Skeletal muscle tissue (tissue), 3 donors: ENCODE measurements at regions not wholly inside any gene's neighbourhood (a gene's known extent, or its start where the extent isn't known, plus 50 kb on each side); places are given as distances from the start of the nearest gene placed in this dataset.

ENCODE experiments used
- H3K27ac ChIP-seq: one replicate; pipeline ENCODE4 v1.7.0; 2013; ENCODE audit warnings: mild to moderate bottlenecking, low read depth, low read length, inconsistent platforms
- H3K27me3 ChIP-seq, 3 donors: one replicate each; pipeline ENCODE4 v1.7.0; 2013; ENCODE audit warnings: low read length in 3 of 3; ENCODE audit not compliant: control insufficient read depth in 3 of 3, insufficient read depth in 3 of 3
- H3K36me3 ChIP-seq, 3 donors: one replicate each; pipeline ENCODE4 v1.7.0; 2013; ENCODE audit warnings: low read length in 3 of 3; ENCODE audit not compliant: control insufficient read depth in 3 of 3, insufficient read depth in 3 of 3
- H3K4me1 ChIP-seq, 3 donors: one replicate each; pipeline ENCODE4 v1.7.0; 2013; ENCODE audit warnings: low read length in 3 of 3, mild to moderate bottlenecking in 3 of 3; ENCODE audit not compliant: control insufficient read depth in 3 of 3, insufficient read depth in 3 of 3
- H3K4me3 ChIP-seq, 3 donors: one replicate each; pipeline ENCODE4 v1.7.0; 2013; ENCODE audit warnings: low read length in 3 of 3
- H3K9ac ChIP-seq, 3 donors: one replicate each; pipeline ENCODE4 v1.7.0; 2013; ENCODE audit warnings: low read length in 3 of 3, mild to moderate bottlenecking in 3 of 3, moderate library complexity in 2 of 3, low read depth in 1 of 3
- H3K9me3 ChIP-seq, 3 donors: one replicate each; pipeline ENCODE4 v1.7.0; 2013; ENCODE audit warnings: low read length in 3 of 3; ENCODE audit not compliant: control insufficient read depth in 3 of 3
- donor health status: Osteomylitis.

DNA sequence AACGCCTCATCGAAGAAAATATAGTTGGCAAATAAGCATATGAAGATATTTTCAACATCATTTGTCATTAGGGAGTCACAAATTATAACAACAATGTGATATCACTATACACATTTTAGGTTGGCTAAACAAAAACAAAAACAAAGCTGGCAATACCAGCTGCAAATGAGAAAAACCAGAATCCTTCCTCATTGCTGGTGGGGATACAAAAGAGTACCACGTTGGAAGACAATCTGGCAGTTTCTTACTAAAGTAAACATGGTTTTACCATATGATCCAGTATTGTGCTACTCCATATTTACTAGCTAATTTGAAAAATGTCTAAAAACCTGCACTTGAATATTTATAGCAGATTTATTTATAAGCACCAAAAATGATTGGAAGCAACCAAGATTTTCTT is 1204.1 kb downstream of the MRPL39 start:
- Histone ChIP-seq H3K9ac (no peak overlapping the region), H3K36me3 (no peaks in the 10 kb centered on the region), H3K9me3 (no peaks in the 10 kb centered on the region), H3K27ac (no peak overlapping the region), H3K4me3 (no peak overlapping the region), H3K27me3 (no peaks in the 10 kb centered on the region), H3K4me1 (no peaks in the 10 kb centered on the region)

DNA sequence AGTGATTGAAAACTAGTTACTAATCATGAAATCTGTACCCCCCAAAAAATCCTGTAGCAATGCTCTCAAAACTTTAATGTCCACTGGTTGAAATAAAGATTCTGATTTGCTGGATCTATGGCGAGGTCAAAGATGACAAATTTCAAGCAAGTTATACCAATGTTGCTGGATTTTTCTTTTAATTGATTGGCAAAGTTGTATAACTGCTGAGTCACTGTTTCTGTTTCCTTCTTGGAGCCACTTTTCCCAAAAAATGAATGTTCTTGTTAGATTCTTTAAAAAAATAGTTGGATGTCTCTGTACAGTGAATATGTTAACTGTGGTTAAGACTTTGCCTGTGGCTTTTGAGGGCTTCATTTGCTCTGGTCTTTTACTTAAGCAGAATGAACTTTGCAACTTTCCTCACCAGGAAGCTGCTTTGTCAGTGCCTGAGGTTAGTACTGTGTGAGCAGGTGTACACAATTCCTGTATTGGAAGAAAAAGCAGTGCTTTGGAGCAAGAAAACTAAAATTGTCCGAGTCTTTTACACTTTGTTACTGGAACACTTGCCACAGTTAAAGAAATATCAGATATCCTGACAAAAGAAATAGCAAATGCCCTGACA is 1211.9 kb downstream of the MRPL39 start:
- no peaks in the 10 kb centered on the region for H3K27me3 ChIP-seq
- no peak overlapping the region for H3K9ac ChIP-seq
- H3K36me3 ChIP-seq, result no peaks in the 10 kb centered on the region
- H3K27ac ChIP-seq, result no peak overlapping the region
- H3K4me3 ChIP-seq, result no peak overlapping the region
- no peaks in the 10 kb centered on the region for H3K4me1 ChIP-seq
- H3K9me3 ChIP-seq, result no peaks in the 10 kb centered on the region

DNA sequence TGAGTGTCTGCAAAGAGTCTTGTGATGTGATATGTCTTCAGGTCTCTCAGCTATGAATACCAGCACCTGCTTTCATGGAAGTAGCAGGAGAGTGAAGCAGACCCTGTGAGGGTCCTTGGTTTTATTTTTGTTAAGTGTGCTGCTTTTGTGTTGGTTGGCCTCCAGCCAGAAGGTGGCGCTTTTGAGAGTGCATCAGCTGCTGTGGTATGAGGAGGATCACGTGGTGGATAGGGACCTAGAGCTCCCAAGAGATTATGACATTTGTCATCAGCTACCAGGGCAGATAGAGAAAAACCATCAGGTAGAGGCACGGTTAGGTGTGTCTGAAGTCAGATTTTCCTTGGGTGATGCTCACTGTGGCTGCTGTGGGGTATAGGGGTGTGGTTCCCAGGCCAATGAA is 1232.1 kb downstream of the MRPL39 start:
- Histone ChIP-seq H3K36me3 (no peaks in the 10 kb centered on the region), H3K27me3 (no peaks in the 10 kb centered on the region), H3K9me3 (no peaks in the 10 kb centered on the region), H3K9ac (no peak overlapping the region), H3K4me1 (no peaks in the 10 kb centered on the region), H3K27ac (no peak overlapping the region), H3K4me3 (no peak overlapping the region)

DNA sequence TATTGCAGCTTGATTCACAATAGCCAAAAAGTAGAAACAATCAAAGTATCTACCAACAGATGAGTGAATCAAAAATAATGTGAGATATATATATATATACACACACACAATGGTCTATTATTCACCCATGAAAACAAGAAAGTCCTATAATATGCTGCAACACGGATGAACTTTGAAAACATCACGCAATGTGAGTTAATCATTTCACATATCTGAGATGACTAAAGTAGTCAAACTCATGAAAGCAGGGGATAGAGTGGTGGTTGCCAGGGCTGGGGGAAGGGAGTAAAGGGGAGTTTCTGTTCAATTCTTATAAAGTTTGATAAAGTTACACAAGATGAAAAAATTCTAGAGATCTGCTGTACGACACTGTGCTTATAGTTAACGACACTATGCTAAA is 1234.8 kb downstream of the MRPL39 start:
- no peaks in the 10 kb centered on the region for H3K4me1 ChIP-seq
- H3K9ac ChIP-seq, result no peak overlapping the region

DNA sequence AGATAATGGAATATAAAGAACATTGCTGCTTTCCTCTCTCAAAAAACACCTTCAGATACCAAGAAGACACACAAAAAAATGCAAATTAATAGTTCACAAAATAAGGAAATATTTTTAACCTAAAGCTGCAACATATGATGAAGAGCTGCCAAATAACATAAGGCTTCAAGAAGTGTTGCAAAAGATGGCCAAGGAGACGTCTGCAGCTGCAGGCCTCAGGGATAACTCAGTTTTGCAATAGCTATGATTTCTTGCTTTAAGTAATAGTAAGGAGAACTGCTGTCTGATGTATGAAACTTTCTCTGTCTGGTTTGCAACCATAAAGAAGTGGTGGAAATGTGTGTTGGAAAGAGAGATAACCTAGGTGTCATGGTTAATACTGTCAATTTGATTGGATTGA is 1237.5 kb downstream of the MRPL39 start:
- H3K4me3 ChIP-seq, result no peak overlapping the region
- no peak overlapping the region for H3K27ac ChIP-seq
- H3K27me3 ChIP-seq, result no peaks in the 10 kb centered on the region
- no peaks in the 10 kb centered on the region for H3K36me3 ChIP-seq
- no peaks in the 10 kb centered on the region for H3K4me1 ChIP-seq
- no peak overlapping the region for H3K9ac ChIP-seq
- no peaks in the 10 kb centered on the region for H3K9me3 ChIP-seq

More for the DNA sequence above, 1234.8 kb downstream of the MRPL39 start:
- no peaks in the 10 kb centered on the region for H3K9me3 ChIP-seq
- no peak overlapping the region for H3K27ac ChIP-seq
- H3K27me3 ChIP-seq, result no peaks in the 10 kb centered on the region
- H3K4me3 ChIP-seq, result no peak overlapping the region
- no peaks in the 10 kb centered on the region for H3K36me3 ChIP-seq

DNA sequence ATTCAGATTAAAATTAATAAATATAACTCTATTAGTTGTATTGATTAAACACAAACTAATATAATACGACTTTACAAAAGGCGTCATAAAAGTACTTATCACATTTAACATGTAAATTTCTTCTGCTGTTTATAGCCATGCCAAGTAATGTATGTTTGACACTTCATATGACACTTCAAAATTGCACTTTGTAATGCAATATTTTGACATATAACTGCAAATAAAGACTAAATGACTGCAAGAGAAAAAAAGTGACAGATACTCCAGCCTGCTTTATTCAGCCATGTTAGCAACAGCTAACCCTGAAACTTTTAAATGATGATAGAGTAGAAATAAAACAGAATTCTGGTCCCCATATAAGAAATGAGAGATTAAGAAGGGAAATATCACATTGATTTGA is 1238.0 kb downstream of the MRPL39 start:
- Histone ChIP-seq H3K27me3 (no peaks in the 10 kb centered on the region), H3K4me3 (no peak overlapping the region), H3K9ac (no peak overlapping the region), H3K4me1 (no peaks in the 10 kb centered on the region), H3K36me3 (no peaks in the 10 kb centered on the region), H3K9me3 (no peaks in the 10 kb centered on the region), H3K27ac (no peak overlapping the region)

DNA sequence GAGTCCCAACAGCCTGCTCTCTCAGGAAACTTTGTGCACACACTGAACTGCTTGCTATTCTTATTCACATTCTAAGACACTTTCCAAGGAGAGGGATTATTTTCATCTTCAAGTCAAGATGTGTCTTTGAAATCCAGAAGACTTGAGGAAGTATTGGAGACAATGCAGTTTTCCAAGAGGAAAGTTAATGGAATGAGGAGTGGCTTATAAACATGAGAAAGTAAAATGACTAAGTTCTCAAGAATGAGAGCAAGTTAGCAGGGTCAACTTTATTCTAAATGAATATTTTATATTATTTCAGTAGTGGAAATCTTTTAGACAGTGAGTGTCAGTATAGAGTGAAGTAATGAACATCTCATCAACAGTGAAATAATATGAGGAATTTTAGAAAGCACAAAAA is 1239.3 kb downstream of the MRPL39 start:
- H3K4me3 ChIP-seq, result no peak overlapping the region

DNA sequence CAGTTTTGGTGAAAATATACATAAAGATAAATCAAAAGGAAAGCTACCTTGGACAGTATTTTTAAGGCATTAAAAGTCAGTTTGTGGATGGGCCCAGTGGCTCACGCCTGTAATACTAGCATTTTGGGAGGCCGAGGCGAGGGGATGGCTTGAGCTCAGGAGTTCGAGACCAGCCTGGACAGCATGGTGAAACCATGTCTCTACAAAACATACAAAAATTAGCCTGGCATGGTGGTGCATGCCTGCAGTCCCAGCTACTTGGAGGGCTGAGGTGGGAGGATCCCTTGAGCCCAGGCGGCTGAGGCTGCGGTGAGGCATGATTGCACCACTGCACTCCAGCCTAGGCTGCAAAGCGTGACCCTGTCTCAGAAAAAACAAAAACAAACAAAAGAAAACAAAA is 1253.8 kb downstream of the MRPL39 start:
- Histone ChIP-seq H3K4me1 (no peaks in the 10 kb centered on the region), H3K27ac (no peak overlapping the region), H3K36me3 (no peaks in the 10 kb centered on the region), H3K9me3 (no peaks in the 10 kb centered on the region), H3K9ac (no peak overlapping the region), H3K27me3 (no peaks in the 10 kb centered on the region), H3K4me3 (no peak overlapping the region)

More for the DNA sequence above, 1239.3 kb downstream of the MRPL39 start:
- Histone ChIP-seq H3K9me3 (no peaks in the 10 kb centered on the region), H3K9ac (no peak overlapping the region), H3K27ac (no peak overlapping the region), H3K27me3 (no peaks in the 10 kb centered on the region), H3K4me1 (no peaks in the 10 kb centered on the region), H3K36me3 (no peaks in the 10 kb centered on the region)

DNA sequence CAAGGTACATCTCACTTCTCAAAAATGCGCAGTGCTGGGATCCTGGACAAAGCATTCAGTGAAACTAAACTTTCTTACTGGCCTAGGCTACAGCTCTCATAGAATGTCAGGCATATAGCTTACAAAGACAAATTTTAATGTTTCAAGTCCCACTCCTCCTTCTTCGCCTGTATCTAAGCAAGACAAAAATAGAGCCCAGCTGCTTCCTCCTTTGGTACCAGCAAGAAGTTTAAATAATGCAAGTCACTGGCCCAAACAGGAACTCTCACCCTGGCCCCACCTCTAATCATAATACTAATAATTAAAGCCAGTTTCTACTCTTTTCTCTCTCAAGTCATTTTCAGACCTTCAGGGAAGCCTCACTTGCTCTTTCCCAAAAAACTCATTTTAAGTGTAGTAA is 1267.9 kb downstream of the MRPL39 start:
- H3K4me3 ChIP-seq, result no peak overlapping the region
- H3K4me1 ChIP-seq, result no peaks in the 10 kb centered on the region
- H3K9me3 ChIP-seq, result no peaks in the 10 kb centered on the region
- no peak overlapping the region for H3K9ac ChIP-seq
- H3K36me3 ChIP-seq, result no peaks in the 10 kb centered on the region
- no peaks in the 10 kb centered on the region for H3K27me3 ChIP-seq
- no peak overlapping the region for H3K27ac ChIP-seq

DNA sequence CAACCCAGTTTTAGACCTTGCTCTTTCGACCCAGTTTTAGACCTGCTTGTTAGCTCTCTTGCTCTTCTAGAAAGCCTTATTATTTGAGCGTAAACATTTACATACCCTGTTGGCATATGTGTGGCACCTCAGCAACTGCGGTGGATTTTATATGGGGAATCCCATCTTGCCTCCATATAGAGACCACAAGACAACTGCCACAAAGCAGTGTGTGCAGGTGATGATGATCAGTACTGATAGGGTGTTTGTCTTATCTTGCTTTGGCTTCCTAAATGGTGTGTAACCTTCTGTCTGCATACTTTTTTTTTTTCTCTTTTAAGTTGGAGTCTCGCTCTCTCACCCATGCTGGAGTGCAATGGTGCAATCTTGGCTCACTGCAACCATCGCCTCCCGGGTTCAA is 1270.8 kb downstream of the MRPL39 start:
- no peak overlapping the region for H3K4me3 ChIP-seq
- H3K27me3 ChIP-seq, result no peaks in the 10 kb centered on the region
- H3K27ac ChIP-seq, result no peak overlapping the region
- H3K9me3 ChIP-seq, result no peaks in the 10 kb centered on the region
- no peak overlapping the region for H3K9ac ChIP-seq
- no peaks in the 10 kb centered on the region for H3K36me3 ChIP-seq
- no peaks in the 10 kb centered on the region for H3K4me1 ChIP-seq

DNA sequence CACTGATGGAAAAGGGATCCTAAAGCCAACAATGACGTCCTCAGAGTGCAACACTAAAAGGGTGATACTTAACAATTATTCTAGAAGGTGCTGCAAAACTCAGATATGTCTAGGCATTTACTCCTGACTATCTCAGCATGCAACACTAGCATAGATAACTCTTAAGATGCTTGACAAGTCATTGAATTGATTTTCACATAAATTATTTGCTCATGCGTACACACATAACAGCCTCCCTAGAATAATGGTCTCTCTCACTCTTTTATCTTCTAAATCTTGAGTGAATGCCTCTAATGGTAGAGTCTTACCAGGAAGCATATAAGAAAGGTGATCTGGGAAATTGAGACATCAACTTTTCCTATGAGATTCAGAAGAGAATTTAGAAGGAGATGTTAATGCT is 1283.7 kb downstream of the MRPL39 start:
- Histone ChIP-seq H3K36me3 (no peaks in the 10 kb centered on the region), H3K27ac (no peak overlapping the region), H3K9ac (no peak overlapping the region), H3K27me3 (no peaks in the 10 kb centered on the region), H3K4me1 (no peaks in the 10 kb centered on the region), H3K9me3 (no peaks in the 10 kb centered on the region), H3K4me3 (no peak overlapping the region)
